ENCODE measurements at regions not wholly inside any gene's neighbourhood (a gene's known extent, or its start where the extent isn't known, plus 50 kb on each side); places are given as distances from the start of the nearest gene placed in this dataset.
A peak's percentile ranks its signal among the peaks of the same experiment; 100 is the strongest.

DNA sequence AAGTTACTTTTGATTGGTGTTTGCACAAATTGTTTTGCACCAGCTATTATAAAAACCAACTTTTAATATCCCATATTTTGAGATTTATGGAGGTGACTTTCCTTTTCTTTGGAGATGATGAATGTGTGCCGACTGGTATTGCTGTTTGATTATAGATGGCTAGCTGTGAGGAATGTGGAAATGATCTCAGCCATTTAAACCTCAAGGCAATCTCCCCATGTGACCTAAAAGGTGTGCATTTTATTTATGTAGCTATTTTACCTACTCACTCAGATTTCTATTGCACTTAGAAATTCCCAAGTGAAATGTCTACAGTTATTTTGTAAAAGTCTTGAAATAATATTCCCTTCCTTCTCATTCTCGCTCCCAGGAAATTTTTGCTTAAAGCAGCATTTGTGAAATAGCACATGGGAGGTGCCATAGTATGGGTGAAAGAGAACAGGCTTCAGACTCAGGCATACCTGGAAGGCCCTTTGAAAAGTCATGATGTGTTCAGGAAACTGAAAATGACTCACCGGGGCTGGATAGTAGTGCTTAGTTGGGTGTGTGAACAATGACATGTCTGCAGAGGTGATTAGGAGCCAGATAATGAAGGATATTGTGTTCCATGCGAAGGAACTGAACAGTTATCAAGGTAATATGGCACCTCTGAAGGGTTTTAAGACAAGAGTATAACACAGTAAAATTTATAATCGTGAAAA lies 247.6 kb downstream of the CBLL2 start:
- Histone ChIP-seq H3K4me1 (replicated peaks; ENCODE audit: insufficient read depth) (peaks cover 16% of the 10 kb centered on the region), H4K20me1 (ENCODE audit: insufficient read depth) (no peaks in the 10 kb centered on the region), H3K9me3 (ENCODE audit: insufficient read depth, low read depth) (peaks cover 7% of the 10 kb centered on the region; the same call in 1 of the 2 replicates), H3K27ac (peak overlapping the region; percentile 69), H3K36me3 (ENCODE audit: low read depth) (no peaks in the 10 kb centered on the region), H3K4me3 (no peak overlapping the region), H3K4me2 (no peak overlapping the region), H3F3A (ENCODE audit: insufficient read depth, low read depth) (no peaks in the 10 kb centered on the region; the same call in 1 of the 2 replicates), H3K79me2 (ENCODE audit: low read depth) (no peaks in the 10 kb centered on the region), H3K27me3 (ENCODE audit: insufficient read depth, low read depth) (no peaks in the 10 kb centered on the region), H2AFZ (no peak overlapping the region), H3K9me2 (ENCODE audit: insufficient read depth) (no peaks in the 10 kb centered on the region)
- no peak for TF ChIP-seq CTCF (conservative IDR thresholded peaks at IDR 0.05)
- TF ChIP-seq EZH2 (IDR thresholded peaks at IDR 0.05; ENCODE audit: low read depth) = no peak
- intact Hi-C loops (cut with micrococcal nuclease; ENCODE audit: unreplicated experiment) = loop anchor here (10.0 kb wide), 1 partner anchor 385 kb away; no protein-coding TSS in a partner anchor
- no TSS peak for BruUV-seq (replicated peaks)
- DNase-seq = peak; percentile 20 to 55
- CTCF ChIA-PET = no interaction called here
- POLR2A ChIA-PET (ENCODE audit: unreplicated experiment) = no interaction called here

GRCh38 chrX:22526339-22526738 lies 253.6 kb downstream of the CBLL2 start:
- H3K27me3 ChIP-seq (ENCODE audit: insufficient read depth, low read depth) = no peaks in the 10 kb centered on the region
- peak in 1 of 2 experiments; percentile 59 for DNase-seq
- no peak overlapping the region; the same call in 1 of the 2 replicates for H2AFZ ChIP-seq
- H3K9me2 ChIP-seq (ENCODE audit: insufficient read depth) = no peaks in the 10 kb centered on the region
- H3K4me1 ChIP-seq (replicated peaks; ENCODE audit: insufficient read depth) = peaks cover 5% of the 10 kb centered on the region; the same call in 1 of the 2 replicates
- BruUV-seq (replicated peaks) = no TSS peak
- no peaks in the 10 kb centered on the region for H3F3A ChIP-seq (ENCODE audit: insufficient read depth, low read depth)
- H3K4me2 ChIP-seq = no peak overlapping the region
- peak overlapping the region; percentile 75 for H3K27ac ChIP-seq
- H3K36me3 ChIP-seq (ENCODE audit: low read depth) = no peaks in the 10 kb centered on the region
- H3K9me3 ChIP-seq (ENCODE audit: insufficient read depth, low read depth) = peaks cover 7% of the 10 kb centered on the region; the same call in 1 of the 2 replicates
- H4K20me1 ChIP-seq (ENCODE audit: insufficient read depth) = no peaks in the 10 kb centered on the region
- CTCF ChIA-PET = no interaction called here
- no peaks in the 10 kb centered on the region for H3K79me2 ChIP-seq (ENCODE audit: low read depth)
- intact Hi-C loops (cut with micrococcal nuclease; ENCODE audit: unreplicated experiment) = loop anchor here (10.0 kb wide), 1 partner anchor 392 kb away; no protein-coding TSS in a partner anchor
- no peak overlapping the region for H3K4me3 ChIP-seq
- TF ChIP-seq CTCF (conservative IDR thresholded peaks at IDR 0.05) (no peak), EZH2 (IDR thresholded peaks at IDR 0.05; ENCODE audit: low read depth) (no peak)
- POLR2A ChIA-PET (ENCODE audit: unreplicated experiment) = no interaction called here

- BruUV-seq (replicated peaks) = no TSS peak
- CTCF ChIA-PET = no interaction called here
- intact Hi-C loops (cut with micrococcal nuclease; ENCODE audit: unreplicated experiment) = loop anchor here (10.0 kb wide), 1 partner anchor 393 kb away; no protein-coding TSS in a partner anchor
These were observed 254.6 kb downstream of the CBLL2 start for GRCh38 chrX:22527302-22527701.

More at GRCh38 chrX:22527302-22527701, 254.6 kb downstream of the CBLL2 start:
- POLR2A ChIA-PET (ENCODE audit: unreplicated experiment) = no interaction called here
- H3K27me3 ChIP-seq (ENCODE audit: insufficient read depth, low read depth) = no peaks in the 10 kb centered on the region
- H3F3A ChIP-seq (ENCODE audit: insufficient read depth, low read depth) = no peaks in the 10 kb centered on the region
- TF ChIP-seq CTCF (conservative IDR thresholded peaks at IDR 0.05) (no peak), EZH2 (IDR thresholded peaks at IDR 0.05; ENCODE audit: low read depth) (no peak)
- H3K79me2 ChIP-seq (ENCODE audit: low read depth) = no peaks in the 10 kb centered on the region
- no peaks in the 10 kb centered on the region for H3K36me3 ChIP-seq (ENCODE audit: low read depth)
- H2AFZ ChIP-seq = no peak overlapping the region
- H4K20me1 ChIP-seq (ENCODE audit: insufficient read depth) = no peaks in the 10 kb centered on the region
- H3K4me1 ChIP-seq (replicated peaks; ENCODE audit: insufficient read depth) = peaks cover 5% of the 10 kb centered on the region; the same call in 1 of the 2 replicates
- no peaks in the 10 kb centered on the region for H3K9me2 ChIP-seq (ENCODE audit: insufficient read depth)
- H3K27ac ChIP-seq = no peak overlapping the region
- no peak overlapping the region for H3K4me2 ChIP-seq
- no peak overlapping the region for H3K4me3 ChIP-seq
- no peak for DNase-seq
- peaks cover 6% of the 10 kb centered on the region; the same call in 1 of the 2 replicates for H3K9me3 ChIP-seq (ENCODE audit: insufficient read depth, low read depth)
